GM23338 (cell line): ENCODE measurements at regions not wholly inside any gene's neighbourhood (a gene's known extent, or its start where the extent isn't known, plus 50 kb on each side); places are given as distances from the start of the nearest gene placed in this dataset.

Source experiments
- ATAC-seq: fragments of 200-7000 bp; cut with Tn5 transposase; 3 replicates; pipeline ENCODE4 v1.9.1; 2020
- DNase-seq: peaks from one replicate; pipeline ENCODE4 v3.0.0-alpha.2; 2015; ENCODE audit warnings: low spot score
- H2AFZ ChIP-seq: fragments of 200-600 bp; sonication (generic); 2 replicates; pipeline ENCODE4 v1.8.0; 2016; ENCODE audit warnings: antibody characterized with exemption, mild to moderate bottlenecking, moderate library complexity
- H3F3A ChIP-seq: fragments of 200-600 bp; sonication (generic); replicated peaks from 2 replicates; pipeline ENCODE4 v1.8.0; 2017; ENCODE audit warnings: antibody characterized with exemption, mixed run types, low read depth
- H3K27ac ChIP-seq: fragments of 200-600 bp; sonication (generic); 2 replicates; pipeline ENCODE4 v1.6.1; 2016; ENCODE audit warnings: low read depth
- H3K27me3 ChIP-seq: fragments of 200-600 bp; sonication (generic); 2 replicates; pipeline ENCODE4 v1.8.0; 2016; ENCODE audit warnings: mild to moderate bottlenecking, mixed run types, moderate library complexity; ENCODE audit not compliant: insufficient read depth
- H3K36me3 ChIP-seq: fragments of 200-600 bp; sonication (generic); 2 replicates; pipeline ENCODE4 v1.8.0; 2016; ENCODE audit warnings: mild to moderate bottlenecking; ENCODE audit not compliant: insufficient read depth
- H3K4me1 ChIP-seq: fragments of 200-600 bp; sonication (generic); 2 replicates; pipeline ENCODE4 v1.8.0; 2016; ENCODE audit warnings: mild to moderate bottlenecking, moderate library complexity; ENCODE audit not compliant: insufficient read depth
- H3K4me2 ChIP-seq: fragments of 200-600 bp; sonication (generic); 2 replicates; pipeline ENCODE4 v1.7.1; 2017; ENCODE audit warnings: mixed run types
- H3K4me3 ChIP-seq: fragments of 200-600 bp; sonication (generic); 2 replicates; pipeline ENCODE4 v1.6.1; 2016; ENCODE audit warnings: mixed run types
- H3K79me2 ChIP-seq: fragments of 200-600 bp; sonication (generic); replicated peaks from 2 replicates; pipeline ENCODE4 v1.8.0; 2017; ENCODE audit warnings: mild to moderate bottlenecking; ENCODE audit not compliant: insufficient read depth
- H3K9me2 ChIP-seq: fragments of 200-600 bp; sonication (generic); 2 replicates; pipeline ENCODE4 v1.8.0; 2017; ENCODE audit not compliant: insufficient read depth
- H4K20me1 ChIP-seq: fragments of 200-600 bp; sonication (generic); replicated peaks from 2 replicates; pipeline ENCODE4 v1.8.0; 2017; ENCODE audit warnings: mild to moderate bottlenecking; ENCODE audit not compliant: insufficient read depth
- H3K27ac Mint-ChIP-seq: 2 replicates; pipeline ENCODE4 v1.8.0; 2020; ENCODE audit warnings: inconsistent platforms, mild to moderate bottlenecking, moderate library complexity, mixed read lengths
- H3K27me3 Mint-ChIP-seq: 3 replicates; pipeline ENCODE4 v1.8.0; 2022; ENCODE audit warnings: low read depth, mild to moderate bottlenecking, moderate library complexity, mixed read lengths, inconsistent platforms; ENCODE audit not compliant: insufficient read depth, poor library complexity
- H3K36me3 Mint-ChIP-seq: 3 replicates; pipeline ENCODE4 v1.8.0; 2021; ENCODE audit warnings: low read depth, mild to moderate bottlenecking, inconsistent platforms, moderate library complexity, mixed read lengths
- H3K4me1 Mint-ChIP-seq: 3 replicates; pipeline ENCODE4 v1.8.0; 2020; ENCODE audit warnings: mild to moderate bottlenecking, inconsistent platforms, mixed read lengths
- H3K4me3 Mint-ChIP-seq: 3 replicates; pipeline ENCODE4 v1.8.0; 2021; ENCODE audit warnings: moderate library complexity, mild to moderate bottlenecking, inconsistent platforms, mixed read lengths
- H3K9me3 Mint-ChIP-seq: 3 replicates; pipeline ENCODE4 v1.8.0; 2020; ENCODE audit warnings: moderate library complexity, mild to moderate bottlenecking, inconsistent platforms, mixed read lengths
- CREB1 ChIP-seq: fragments of 250-450 bp; sonication (Bioruptor Pico); IDR thresholded peaks from 2 replicates; pipeline ENCODE4 v1.5.0; 2020; ENCODE audit warnings: low read depth, mild to moderate bottlenecking, moderate library complexity
- ETS1 ChIP-seq: IDR thresholded peaks from 2 replicates; pipeline ENCODE4 v1.6.1; 2016; ENCODE audit warnings: antibody characterized with exemption
- EZH2 ChIP-seq: fragments of 200-600 bp; sonication (generic); IDR thresholded peaks from one replicate; pipeline ENCODE4 v1.8.0; 2017; ENCODE audit warnings: antibody characterized with exemption, mild to moderate bottlenecking, low read depth; ENCODE audit not compliant: unreplicated experiment
- EZH2phosphoT487 ChIP-seq: fragments of 200-600 bp; sonication (generic); IDR thresholded peaks from one replicate; pipeline ENCODE4 v1.8.1; 2018; ENCODE audit warnings: antibody characterized with exemption; ENCODE audit not compliant: unreplicated experiment
- JUNB ChIP-seq: IDR thresholded peaks from one replicate; pipeline ENCODE4 v1.6.1; 2016; ENCODE audit warnings: antibody characterized with exemption; ENCODE audit not compliant: unreplicated experiment
- NANOG ChIP-seq: IDR thresholded peaks from 2 replicates; pipeline ENCODE4 v1.6.1; 2016; ENCODE audit warnings: antibody characterized with exemption, borderline replicate concordance
- POLR2AphosphoS5 ChIP-seq: IDR thresholded peaks from 2 replicates; pipeline ENCODE4 v1.6.1; 2016; ENCODE audit warnings: antibody characterized with exemption, low read depth
- REST ChIP-seq: IDR thresholded peaks from one replicate; pipeline ENCODE4 v1.6.1; 2018; ENCODE audit warnings: antibody characterized with exemption; ENCODE audit not compliant: unreplicated experiment
- STAT1 ChIP-seq: IDR thresholded peaks from one replicate; pipeline ENCODE4 v1.6.1; 2016; ENCODE audit warnings: antibody characterized with exemption; ENCODE audit not compliant: unreplicated experiment
- ZNF114 ChIP-seq: fragments of 250-450 bp; sonication (Bioruptor Pico); IDR thresholded peaks from 2 replicates; pipeline ENCODE4 v1.5.0; 2020; ENCODE audit warnings: mild to moderate bottlenecking, moderate library complexity
- ZNF331 ChIP-seq: fragments of 250-450 bp; sonication (Bioruptor Pico); IDR thresholded peaks from 2 replicates; pipeline ENCODE4 v1.5.0; 2020; ENCODE audit warnings: low read depth, mild to moderate bottlenecking, moderate library complexity
- ZNF462 ChIP-seq: fragments of 250-450 bp; sonication (Bioruptor Pico); IDR thresholded peaks from 2 replicates; pipeline ENCODE4 v1.5.0; 2020; ENCODE audit warnings: mild to moderate bottlenecking, moderate library complexity
- TF ChIP-seq, protein P1 (sequence below), 2 experiments: fragments of 200-600 bp in 1 of 2; sonication (generic) in 1 of 2; conservative IDR thresholded peaks; 2 replicates each; pipeline versions ENCODE4 v1.5.1 to v1.6.1; 2016 to 2017; ENCODE audit warnings: antibody characterized with exemption in 2 of 2, low read depth in 2 of 2, mild to moderate bottlenecking in 2 of 2, moderate library complexity in 1 of 2

DNA sequence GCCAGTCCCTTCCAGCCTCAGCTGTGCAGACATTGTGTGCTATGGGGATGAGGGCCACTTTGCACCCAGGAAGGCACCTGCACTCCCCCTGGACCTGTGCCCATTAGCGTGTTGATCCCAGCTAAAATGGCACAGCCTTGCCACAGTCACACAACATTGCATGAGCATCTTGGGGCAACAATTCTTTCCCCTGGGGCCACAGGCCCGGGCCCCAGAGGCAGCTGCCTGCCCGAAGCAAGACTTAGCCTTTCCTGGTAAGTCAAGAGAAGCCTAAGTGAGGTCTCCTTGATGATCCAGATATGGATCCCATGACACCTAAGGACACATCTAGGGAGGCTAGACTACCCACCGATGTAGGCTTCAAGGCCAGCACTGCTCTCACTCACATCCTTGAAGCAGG is 202.1 kb downstream of the BCL11A start (continued):
- TF ChIP-seq ZNF462 (CRISPR knock-in tag) (no peak), ZNF114 (CRISPR knock-in tag) (no peak)

GRCh38 chr2:60350791-60351190 is 202.7 kb downstream of the BCL11A start:
- no peak overlapping the region for H3K4me2 ChIP-seq
- Mint-ChIP-seq H3K4me3 (no peak overlapping the region), H3K27ac (no peak overlapping the region), H3K4me1 (peaks cover 19% of the 10 kb centered on the region), H3K36me3 (no peaks in the 10 kb centered on the region), H3K9me3 (no peaks in the 10 kb centered on the region), H3K27me3 (peaks cover 1% of the 10 kb centered on the region)
- no peaks in the 10 kb centered on the region for H3K4me1 ChIP-seq
- no peak overlapping the region for H3K27ac ChIP-seq
- no peaks in the 10 kb centered on the region for H4K20me1 ChIP-seq
- DNase-seq (no peak), ATAC-seq (no peak)
- no peak overlapping the region for H2AFZ ChIP-seq
- no peaks in the 10 kb centered on the region for H3K27me3 ChIP-seq
- no peak overlapping the region for H3K4me3 ChIP-seq
- H3K36me3 ChIP-seq: no peaks in the 10 kb centered on the region
- H3K79me2 ChIP-seq: no peaks in the 10 kb centered on the region
- H3F3A ChIP-seq: no peaks in the 10 kb centered on the region
- no peaks in the 10 kb centered on the region for H3K9me2 ChIP-seq
- no peak for TF ChIP-seq POLR2AphosphoS5
- TF ChIP-seq ETS1: no peak
- TF ChIP-seq EZH2phosphoT487: no peak
- TF ChIP-seq EZH2: no peak
- TF ChIP-seq, protein P1, sequence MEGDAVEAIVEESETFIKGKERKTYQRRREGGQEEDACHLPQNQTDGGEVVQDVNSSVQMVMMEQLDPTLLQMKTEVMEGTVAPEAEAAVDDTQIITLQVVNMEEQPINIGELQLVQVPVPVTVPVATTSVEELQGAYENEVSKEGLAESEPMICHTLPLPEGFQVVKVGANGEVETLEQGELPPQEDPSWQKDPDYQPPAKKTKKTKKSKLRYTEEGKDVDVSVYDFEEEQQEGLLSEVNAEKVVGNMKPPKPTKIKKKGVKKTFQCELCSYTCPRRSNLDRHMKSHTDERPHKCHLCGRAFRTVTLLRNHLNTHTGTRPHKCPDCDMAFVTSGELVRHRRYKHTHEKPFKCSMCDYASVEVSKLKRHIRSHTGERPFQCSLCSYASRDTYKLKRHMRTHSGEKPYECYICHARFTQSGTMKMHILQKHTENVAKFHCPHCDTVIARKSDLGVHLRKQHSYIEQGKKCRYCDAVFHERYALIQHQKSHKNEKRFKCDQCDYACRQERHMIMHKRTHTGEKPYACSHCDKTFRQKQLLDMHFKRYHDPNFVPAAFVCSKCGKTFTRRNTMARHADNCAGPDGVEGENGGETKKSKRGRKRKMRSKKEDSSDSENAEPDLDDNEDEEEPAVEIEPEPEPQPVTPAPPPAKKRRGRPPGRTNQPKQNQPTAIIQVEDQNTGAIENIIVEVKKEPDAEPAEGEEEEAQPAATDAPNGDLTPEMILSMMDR (conservative IDR thresholded peaks at IDR 0.05; ENCODE audit: low read depth in 2 of 2): no peak
- TF ChIP-seq REST: no peak
- TF ChIP-seq NANOG: no peak
- TF ChIP-seq STAT1: no peak
- TF ChIP-seq CREB1 (CRISPR knock-in tag): no peak
- TF ChIP-seq ZNF114 (CRISPR knock-in tag): no peak
- no peak for TF ChIP-seq ZNF331
- TF ChIP-seq JUNB: no peak
